ENCODE measurements at regions not wholly inside any gene's neighbourhood (a gene's known extent, or its start where the extent isn't known, plus 50 kb on each side); places are given as distances from the start of the nearest gene placed in this dataset.

- TF ChIP-seq CTCF (IDR thresholded peaks at IDR 0.05; ENCODE audit: low read depth, low read length) = no peak
Measured at GRCh38 chr5:68450245-68450852, 234.8 kb downstream of the PIK3R1 start.

GRCh38 chr5:68452286-68452685 is 236.7 kb downstream of the PIK3R1 start:
- no peak overlapping the region for H3K4me3 ChIP-seq (ENCODE audit: low read depth, low read length)
- no peak for TF ChIP-seq CTCF (IDR thresholded peaks at IDR 0.05; ENCODE audit: low read depth, low read length)

More at GRCh38 chr5:68450245-68450852, 234.8 kb downstream of the PIK3R1 start:
- H3K4me3 ChIP-seq (ENCODE audit: low read depth, low read length) = no peak overlapping the region

GRCh38 chr5:68454172-68454571 is 238.6 kb downstream of the PIK3R1 start:
- no peak for TF ChIP-seq CTCF (IDR thresholded peaks at IDR 0.05; ENCODE audit: low read depth, low read length)
- H3K4me3 ChIP-seq (ENCODE audit: low read depth, low read length) = no peak overlapping the region

- TF ChIP-seq CTCF (IDR thresholded peaks at IDR 0.05; ENCODE audit: low read depth, low read length) = no peak
- H3K4me3 ChIP-seq (ENCODE audit: low read depth, low read length) = no peak overlapping the region
Measured at GRCh38 chr5:68454766-68455165, 239.2 kb downstream of the PIK3R1 start.

- TF ChIP-seq CTCF (IDR thresholded peaks at IDR 0.05; ENCODE audit: low read depth, low read length) = no peak
- no peak overlapping the region for H3K4me3 ChIP-seq (ENCODE audit: low read depth, low read length)
Measured at GRCh38 chr5:68455216-68455615, 239.7 kb downstream of the PIK3R1 start.

- no peak for TF ChIP-seq CTCF (IDR thresholded peaks at IDR 0.05; ENCODE audit: low read depth, low read length)
- no peak overlapping the region for H3K4me3 ChIP-seq (ENCODE audit: low read depth, low read length)
Measured at GRCh38 chr5:68456756-68457217, 241.2 kb downstream of the PIK3R1 start.

GRCh38 chr5:68457285-68457684 is 241.7 kb downstream of the PIK3R1 start:
- TF ChIP-seq CTCF (IDR thresholded peaks at IDR 0.05; ENCODE audit: low read depth, low read length) = no peak
- H3K4me3 ChIP-seq (ENCODE audit: low read depth, low read length) = no peak overlapping the region
